Spleen (tissue), 7 donors: ENCODE measurements at regions not wholly inside any gene's neighbourhood (a gene's known extent, or its start where the extent isn't known, plus 50 kb on each side); places are given as distances from the start of the nearest gene placed in this dataset.

Experiments
- CTCF ChIP-seq, 11 experiments: fragments of 200-600 bp in 7 of 11; fragments of 450-650 bp in 4 of 11; sonication (generic) in 4 of 11; IDR thresholded peaks in 8 of 11; conservative IDR thresholded peaks in 3 of 11; 1 replicate in 7 of 11; 2 replicates in 4 of 11; pipeline versions ENCODE4 v1.4.0 to v1.8.0; 2016 to 2021; ENCODE audit warnings: antibody characterized with exemption in 11 of 11, inconsistent platforms in 4 of 11, mild to moderate bottlenecking in 1 of 11
- POLR2A ChIP-seq, 3 donors: fragments of 450-650 bp; IDR thresholded peaks; one replicate each; pipeline ENCODE4 v1.5.1; 2017; ENCODE audit warnings: antibody characterized with exemption in 3 of 3, mild to moderate bottlenecking in 1 of 3
- POLR2AphosphoS5 ChIP-seq, 3 donors: sonication (generic); formaldehyde crosslinking; IDR thresholded peaks; one replicate each; pipeline ENCODE4 v1.5.1; 2017; ENCODE audit warnings: antibody characterized with exemption in 3 of 3
- donor health status: DM: no; HTN: no; CAD: no; lungs with moderate emphysema.
- donor health status: DM: no; HTN: no; CAD: no.
- donor health status: DM: no; HTN: no; CAD: no.

DNA sequence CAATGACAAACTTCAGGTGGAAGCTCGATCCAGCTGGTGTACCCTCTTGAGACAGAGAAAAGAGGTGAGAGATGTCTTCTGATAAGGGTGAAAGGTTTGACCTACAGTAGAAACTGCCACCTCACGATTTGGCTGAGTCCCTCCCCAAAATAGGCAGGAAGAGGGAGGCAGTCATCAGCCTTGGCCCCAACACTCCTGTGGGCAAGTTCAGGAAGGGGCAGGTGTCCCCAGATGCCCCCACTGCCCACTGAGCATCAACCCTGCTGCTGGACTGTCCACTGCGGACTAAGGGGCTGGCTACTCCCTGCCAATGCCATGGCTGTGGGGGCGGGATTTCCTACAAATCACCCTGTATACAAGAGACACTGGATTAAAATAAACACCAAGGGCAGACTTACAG, 441.4 kb downstream of the BUD13 start:
- no peak for TF ChIP-seq POLR2AphosphoS5 (IDR thresholded peaks at IDR 0.05)
- TF ChIP-seq CTCF (IDR thresholded peaks at IDR 0.05 in 8 of 11, conservative IDR thresholded peaks at IDR 0.05 in 3 of 11) = no peak
- TF ChIP-seq POLR2A (IDR thresholded peaks at IDR 0.05) = no peak
